Osteoblast (primary cell): ENCODE measurements at regions not wholly inside any gene's neighbourhood (a gene's known extent, or its start where the extent isn't known, plus 50 kb on each side); places are given as distances from the start of the nearest gene placed in this dataset.
"Not testable (repeated sequence)": the region's sequence is repeated elsewhere in the genome, so short reads cannot be mapped to it uniquely, and the experiment has no call there.

Experiments
- DNase-seq: peaks from one replicate; pipeline ENCODE4 v3.0.0; 2011; ENCODE audit warnings: low spot score, mixed read lengths; ENCODE audit not compliant: insufficient read length; ENCODE audit errors: missing footprints
- H2AFZ ChIP-seq: 2 replicates; pipeline ENCODE4 v1.6.0; 2011; ENCODE audit warnings: mild to moderate bottlenecking, low read length
- H3K27ac ChIP-seq: 2 replicates; pipeline ENCODE4 v1.5.1; 2011; ENCODE audit warnings: mild to moderate bottlenecking, low read depth, low read length, moderate library complexity
- H3K27me3 ChIP-seq: 2 replicates; pipeline ENCODE4 v1.6.0; 2012; ENCODE audit warnings: mild to moderate bottlenecking, control low read depth, inconsistent platforms, low read length, moderate library complexity; ENCODE audit not compliant: insufficient read depth
- H3K36me3 ChIP-seq: 2 replicates; pipeline ENCODE4 v1.5.1; 2011; ENCODE audit warnings: mild to moderate bottlenecking, low read length, control low read depth, moderate library complexity; ENCODE audit not compliant: insufficient read depth
- H3K4me1 ChIP-seq: 2 replicates; pipeline ENCODE4 v1.5.1; 2011; ENCODE audit warnings: mild to moderate bottlenecking, low read length, control low read depth, moderate library complexity; ENCODE audit not compliant: insufficient read depth
- H3K4me2 ChIP-seq: 2 replicates; pipeline ENCODE4 v1.6.0; 2011; ENCODE audit warnings: mild to moderate bottlenecking, low read length; ENCODE audit not compliant: insufficient read depth
- H3K4me3 ChIP-seq: fragments of 200-600 bp; sonication (generic); 3 replicates; pipeline ENCODE4 v1.5.1; 2012; ENCODE audit warnings: mild to moderate bottlenecking, low read length, inconsistent platforms; ENCODE audit not compliant: insufficient read depth
- H3K79me2 ChIP-seq: 2 replicates; pipeline ENCODE4 v1.6.0; 2012; ENCODE audit warnings: mild to moderate bottlenecking, low read length, control low read depth, inconsistent platforms; ENCODE audit not compliant: insufficient read depth
- H3K9me3 ChIP-seq: 2 replicates; pipeline ENCODE4 v1.5.1; 2011; ENCODE audit warnings: low read depth, low read length, control low read depth
- H4K20me1 ChIP-seq: 2 replicates; pipeline ENCODE4 v1.6.0; 2012; ENCODE audit warnings: mild to moderate bottlenecking, low read length, control low read depth; ENCODE audit not compliant: insufficient read depth
- TF ChIP-seq, protein P1 (sequence below): IDR thresholded peaks from 2 replicates; pipeline ENCODE4 v1.5.1; 2011; ENCODE audit warnings: mild to moderate bottlenecking, low read depth, low read length, moderate library complexity; ENCODE audit errors: extremely low read depth

DNA sequence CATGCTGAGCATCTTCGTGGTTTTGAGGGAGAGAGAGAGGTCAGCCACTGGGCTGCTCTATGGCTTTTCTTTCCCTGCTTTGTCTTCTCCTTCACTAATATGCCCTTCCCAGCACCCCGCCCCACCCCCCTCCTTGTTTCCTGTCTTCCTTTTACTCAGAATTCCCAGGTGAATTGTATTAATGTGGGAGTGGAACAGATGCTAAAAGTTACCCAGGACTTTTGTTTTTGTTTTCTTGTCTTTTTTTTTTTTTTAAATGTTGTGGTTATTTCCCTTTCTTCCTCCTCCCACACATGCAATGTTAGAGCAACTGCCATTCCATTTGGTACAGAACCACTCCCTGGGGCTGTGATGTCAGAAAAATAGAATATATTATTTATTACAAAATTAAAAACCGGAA lies 442.7 kb upstream of the CD180 start:
- Histone ChIP-seq H3K4me3 (no peak overlapping the region), H3K9me3 (no peaks in the 10 kb centered on the region), H3K27me3 (no peaks in the 10 kb centered on the region), H3K4me1 (no peaks in the 10 kb centered on the region), H3K79me2 (no peaks in the 10 kb centered on the region), H3K27ac (no peak overlapping the region), H3K4me2 (no peak overlapping the region), H3K36me3 (no peaks in the 10 kb centered on the region), H4K20me1 (no peaks in the 10 kb centered on the region), H2AFZ (no peak overlapping the region)
- TF ChIP-seq, protein P1, sequence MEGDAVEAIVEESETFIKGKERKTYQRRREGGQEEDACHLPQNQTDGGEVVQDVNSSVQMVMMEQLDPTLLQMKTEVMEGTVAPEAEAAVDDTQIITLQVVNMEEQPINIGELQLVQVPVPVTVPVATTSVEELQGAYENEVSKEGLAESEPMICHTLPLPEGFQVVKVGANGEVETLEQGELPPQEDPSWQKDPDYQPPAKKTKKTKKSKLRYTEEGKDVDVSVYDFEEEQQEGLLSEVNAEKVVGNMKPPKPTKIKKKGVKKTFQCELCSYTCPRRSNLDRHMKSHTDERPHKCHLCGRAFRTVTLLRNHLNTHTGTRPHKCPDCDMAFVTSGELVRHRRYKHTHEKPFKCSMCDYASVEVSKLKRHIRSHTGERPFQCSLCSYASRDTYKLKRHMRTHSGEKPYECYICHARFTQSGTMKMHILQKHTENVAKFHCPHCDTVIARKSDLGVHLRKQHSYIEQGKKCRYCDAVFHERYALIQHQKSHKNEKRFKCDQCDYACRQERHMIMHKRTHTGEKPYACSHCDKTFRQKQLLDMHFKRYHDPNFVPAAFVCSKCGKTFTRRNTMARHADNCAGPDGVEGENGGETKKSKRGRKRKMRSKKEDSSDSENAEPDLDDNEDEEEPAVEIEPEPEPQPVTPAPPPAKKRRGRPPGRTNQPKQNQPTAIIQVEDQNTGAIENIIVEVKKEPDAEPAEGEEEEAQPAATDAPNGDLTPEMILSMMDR: no peak
- DNase-seq: peak; percentile 21

- Histone ChIP-seq H3K27me3 (no peaks in the 10 kb centered on the region), H3K4me3 (no peak overlapping the region), H3K9me3 (no peaks in the 10 kb centered on the region), H3K27ac (no peak overlapping the region), H3K36me3 (no peaks in the 10 kb centered on the region), H3K79me2 (no peaks in the 10 kb centered on the region), H4K20me1 (no peaks in the 10 kb centered on the region), H2AFZ (no peak overlapping the region), H3K4me1 (peaks cover 4% of the 10 kb centered on the region), H3K4me2 (no peak overlapping the region)
- TF ChIP-seq, protein P1: no peak
- DNase-seq: no peak
Measured at GRCh38 chr5:67636850-67637524, 440.4 kb upstream of the CD180 start.

DNA sequence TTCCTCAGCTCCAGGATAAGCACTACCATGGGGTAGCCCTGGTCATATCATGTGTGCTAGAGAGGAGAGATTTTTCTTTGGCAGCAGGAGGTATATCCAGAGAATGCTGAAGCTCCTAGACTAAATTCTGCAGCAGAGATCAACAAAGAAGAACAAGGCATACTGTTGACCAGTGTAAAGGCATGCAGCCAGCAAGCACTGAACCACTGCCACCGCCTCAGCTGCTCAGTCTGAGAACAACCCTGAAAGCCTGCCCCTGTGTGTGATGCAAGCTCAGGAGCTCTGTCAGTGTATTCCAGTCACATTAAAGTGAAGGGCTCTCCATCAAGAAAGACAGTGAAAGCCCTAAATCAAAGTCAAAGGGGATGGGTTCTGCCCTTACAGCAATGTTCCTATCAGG lies 439.5 kb upstream of the CD180 start:
- no peak for DNase-seq
- H3K4me1 ChIP-seq: peaks cover 4% of the 10 kb centered on the region
- H3K27ac ChIP-seq: no peak overlapping the region
- no peak overlapping the region for H2AFZ ChIP-seq
- H3K79me2 ChIP-seq: no peaks in the 10 kb centered on the region
- no peak overlapping the region for H3K4me3 ChIP-seq
- no peaks in the 10 kb centered on the region for H3K27me3 ChIP-seq
- H4K20me1 ChIP-seq: no peaks in the 10 kb centered on the region
- TF ChIP-seq, protein P1: no peak
- no peaks in the 10 kb centered on the region for H3K36me3 ChIP-seq
- no peaks in the 10 kb centered on the region for H3K9me3 ChIP-seq
- H3K4me2 ChIP-seq: no peak overlapping the region

DNA sequence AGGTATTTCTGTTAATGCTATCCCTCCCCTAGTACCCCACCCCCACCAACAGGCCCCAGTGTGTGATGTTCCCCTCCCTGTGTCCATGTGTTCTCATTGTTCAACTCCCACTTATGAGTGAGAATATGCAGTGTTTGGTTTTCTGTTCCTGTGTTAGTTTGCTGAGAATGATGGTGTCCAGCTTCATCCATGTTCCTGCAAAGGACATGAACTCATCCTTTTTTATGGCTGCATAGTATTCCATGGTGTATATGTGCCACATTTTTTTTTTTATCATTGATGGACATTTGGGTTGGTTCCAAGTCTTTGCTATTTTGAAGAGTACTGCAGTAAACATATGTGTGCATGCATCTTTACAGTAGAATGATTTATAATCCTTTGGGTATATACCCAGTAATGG lies 430.5 kb upstream of the CD180 start:
- not testable (repeated sequence) for H3K4me2 ChIP-seq, H3K27me3 ChIP-seq, H3K36me3 ChIP-seq, H3K79me2 ChIP-seq, H3K27ac ChIP-seq, DNase-seq, H3K4me3 ChIP-seq, H3K4me1 ChIP-seq, H4K20me1 ChIP-seq, H3K9me3 ChIP-seq, H2AFZ ChIP-seq
